IPS-18a (cell line): ENCODE measurements at regions not wholly inside any gene's neighbourhood (a gene's known extent, or its start where the extent isn't known, plus 50 kb on each side); places are given as distances from the start of the nearest gene placed in this dataset.

Experiments used
- H3K27ac ChIP-seq: one replicate; pipeline ENCODE4 v1.5.1; 2013; ENCODE audit warnings: low read length
- H3K27me3 ChIP-seq: one replicate; pipeline ENCODE4 v1.6.1; 2013; ENCODE audit warnings: mild to moderate bottlenecking, low read length; ENCODE audit not compliant: control insufficient read depth, insufficient read depth
- H3K36me3 ChIP-seq: one replicate; pipeline ENCODE4 v1.6.1; 2013; ENCODE audit warnings: low read depth, low read length; ENCODE audit not compliant: control insufficient read depth
- H3K4me1 ChIP-seq: one replicate; pipeline ENCODE4 v1.6.1; 2013; ENCODE audit warnings: low read depth, low read length; ENCODE audit not compliant: control insufficient read depth
- H3K4me3 ChIP-seq: one replicate; pipeline ENCODE4 v1.5.1; 2013; ENCODE audit warnings: low read length
- H3K9ac ChIP-seq: one replicate; pipeline ENCODE4 v1.6.1; 2013; ENCODE audit warnings: mild to moderate bottlenecking, low read length, moderate library complexity
- H3K9me3 ChIP-seq: one replicate; pipeline ENCODE4 v1.6.1; 2013; ENCODE audit warnings: low read depth, low read length; ENCODE audit not compliant: control insufficient read depth

DNA sequence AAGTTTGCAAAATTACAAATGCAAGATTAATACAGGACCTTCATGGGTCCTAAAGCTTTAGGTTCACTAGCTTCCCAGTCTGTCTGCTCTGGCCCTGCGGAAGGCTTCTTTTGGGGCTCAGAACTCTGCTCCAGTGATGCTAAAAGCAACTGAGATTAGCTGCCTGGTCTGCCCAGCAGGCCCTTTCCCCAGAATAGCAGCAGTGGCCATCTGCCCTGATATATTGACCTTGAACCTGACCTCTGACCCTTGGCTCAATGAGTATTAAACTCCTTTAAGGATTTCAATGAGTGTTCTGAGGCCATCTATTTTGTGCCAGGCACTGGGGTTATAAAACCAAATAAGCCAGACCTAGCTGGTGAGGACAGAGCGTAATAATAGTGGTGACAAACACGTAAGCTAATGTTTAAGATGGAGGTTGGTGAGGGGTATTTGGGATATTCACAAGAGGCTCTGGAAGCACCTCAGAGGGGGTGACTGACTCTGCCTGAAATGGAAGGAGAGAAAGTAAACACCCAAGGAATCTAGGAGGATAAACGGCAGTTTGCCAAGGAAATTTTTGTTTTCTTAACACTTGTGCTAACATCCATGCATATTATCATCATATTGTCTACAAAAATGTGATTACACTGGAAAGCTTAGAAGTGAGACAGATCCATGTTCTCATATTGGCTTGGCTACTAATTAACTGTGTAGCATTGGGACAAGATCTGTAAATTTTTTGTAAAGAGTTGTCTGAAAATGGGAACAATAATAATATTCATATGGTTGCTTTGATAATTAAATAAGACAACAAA lies 50.4 kb upstream of the LCLAT1 start:
- no peaks in the 10 kb centered on the region for H3K4me1 ChIP-seq
- no peak overlapping the region for H3K27ac ChIP-seq
- no peak overlapping the region for H3K4me3 ChIP-seq
- H3K36me3 ChIP-seq: no peaks in the 10 kb centered on the region
- H3K9me3 ChIP-seq: no peaks in the 10 kb centered on the region
- H3K9ac ChIP-seq: no peak overlapping the region
- H3K27me3 ChIP-seq: no peaks in the 10 kb centered on the region
